ENCODE measurements at regions not wholly inside any gene's neighbourhood (a gene's known extent, or its start where the extent isn't known, plus 50 kb on each side); places are given as distances from the start of the nearest gene placed in this dataset.

DNA sequence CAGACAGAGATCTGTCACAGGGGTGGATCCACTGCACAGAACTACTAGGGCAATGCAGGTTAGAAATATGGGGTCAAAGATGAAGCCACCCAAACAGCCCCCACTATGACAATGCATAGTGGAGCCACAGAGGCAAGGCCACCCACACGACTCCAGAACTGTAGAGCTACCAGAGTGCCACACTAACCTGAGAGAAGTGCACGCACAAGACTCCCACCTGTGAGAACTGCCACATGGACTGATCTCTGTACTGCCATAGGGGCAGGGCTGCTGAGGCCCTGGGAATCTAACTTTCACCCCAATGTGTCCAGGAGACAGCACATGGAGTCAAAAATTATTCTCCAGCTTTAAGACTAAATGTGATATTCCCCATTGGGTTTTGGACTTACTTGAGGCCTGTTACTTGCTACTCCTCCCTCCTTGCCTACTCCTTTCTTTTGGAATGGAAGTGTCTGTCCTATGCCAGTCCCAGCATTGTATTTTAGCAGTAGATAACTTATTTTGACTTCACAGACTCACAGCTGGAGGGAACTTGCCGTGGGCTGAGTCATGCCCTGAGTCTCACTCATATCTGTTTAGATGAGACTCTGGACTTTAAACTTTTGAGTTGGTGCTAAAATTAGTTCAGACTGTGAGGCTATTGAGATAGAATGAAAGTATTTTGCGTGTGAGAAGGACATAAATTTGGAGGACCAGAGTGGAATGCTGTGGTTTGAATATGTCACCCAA lies 853.3 kb downstream of the MAT2B start:
- DNase-seq, result no peak

DNA sequence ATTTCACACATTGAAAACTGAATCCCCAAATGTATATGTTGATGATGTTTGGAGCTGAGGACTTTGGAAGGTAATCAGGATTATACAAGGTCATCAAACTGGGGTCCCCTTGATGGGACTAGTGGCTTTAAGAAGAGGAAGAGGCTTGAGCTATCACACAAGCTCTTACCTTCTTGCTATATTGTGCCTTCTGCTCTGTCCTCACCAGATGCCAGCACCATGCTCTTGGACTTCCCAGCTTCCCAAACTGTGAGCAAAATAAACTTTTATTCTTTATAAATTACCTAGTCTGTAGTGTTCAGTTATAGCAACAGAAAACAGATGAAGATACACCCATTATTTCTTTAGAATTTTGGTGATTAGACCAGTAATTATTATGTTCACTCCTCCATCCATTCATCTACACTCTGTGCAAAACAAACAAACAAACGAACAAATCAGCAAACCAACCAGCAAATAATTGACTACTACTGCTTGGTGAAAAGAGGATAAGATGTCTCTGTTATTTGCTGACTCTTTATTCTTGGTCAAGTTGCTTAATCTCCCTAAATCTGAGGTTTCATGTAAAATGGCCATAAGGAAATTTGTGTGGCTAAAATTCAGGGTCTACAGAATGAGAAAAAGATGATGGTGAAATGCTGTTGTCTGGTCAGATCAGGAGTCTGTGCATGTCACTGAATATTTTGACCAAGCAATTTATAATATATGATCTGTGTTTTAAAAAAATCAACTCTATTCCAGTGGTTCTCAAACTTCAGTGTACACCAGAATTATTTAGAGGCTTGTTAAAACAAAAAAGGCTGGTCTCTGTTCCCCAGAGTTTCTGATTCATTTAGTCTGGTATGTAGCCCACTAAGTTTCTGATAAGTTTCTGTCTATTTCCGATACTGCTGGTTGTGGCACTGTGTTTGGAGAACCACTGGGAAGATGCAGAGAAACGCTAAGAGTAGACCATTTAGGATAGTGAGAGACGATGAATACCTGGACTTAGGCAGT lies 854.1 kb downstream of the MAT2B start:
- DNase-seq, result no peak

DNA sequence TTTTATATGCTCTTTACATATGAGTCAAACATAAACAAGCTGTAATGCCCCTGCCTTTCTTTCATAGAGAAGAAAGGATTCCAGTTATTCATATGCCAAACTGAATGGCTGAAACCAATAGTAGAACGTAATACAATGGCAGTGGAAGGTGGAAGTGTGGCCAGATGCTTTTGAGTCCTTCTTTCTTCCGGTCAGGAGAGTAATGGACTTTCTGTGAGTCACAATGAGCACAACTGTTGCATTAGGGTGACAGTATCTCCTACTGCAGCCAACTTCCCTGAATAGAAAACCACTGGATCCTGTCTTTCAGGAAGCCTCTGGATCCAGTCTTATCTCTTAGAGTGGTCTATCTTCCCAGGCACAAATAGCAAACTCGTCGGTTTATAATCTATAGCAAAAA lies 855.2 kb downstream of the MAT2B start:
- DNase-seq, result no peak

GRCh38 chr5:164361986-164362385 lies 856.6 kb downstream of the MAT2B start:
- no peak for DNase-seq

GRCh38 chr5:164362835-164363234 lies 857.4 kb downstream of the MAT2B start:
- no peak for DNase-seq

- DNase-seq, result no peak
Measured at GRCh38 chr5:164364237-164365208, 859.1 kb downstream of the MAT2B start.

DNA sequence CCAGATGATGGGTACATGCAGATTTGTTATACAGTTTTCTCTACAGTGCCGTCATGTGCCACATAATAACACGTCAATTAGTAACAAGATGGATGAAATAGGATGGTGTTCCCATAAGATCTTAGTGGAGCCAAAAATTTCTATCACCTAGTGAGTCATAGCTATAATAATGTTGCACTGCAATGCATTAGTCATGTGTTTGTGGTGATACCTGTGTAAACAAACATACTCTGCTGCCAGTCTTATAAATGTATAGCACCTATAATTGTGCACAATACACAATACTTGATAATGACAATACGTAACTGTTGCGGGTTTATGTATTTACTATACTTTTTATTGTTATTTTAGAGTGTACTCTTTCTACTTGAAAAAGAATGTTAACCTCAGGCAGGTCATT lies 865.4 kb downstream of the MAT2B start:
- no peak for DNase-seq

DNA sequence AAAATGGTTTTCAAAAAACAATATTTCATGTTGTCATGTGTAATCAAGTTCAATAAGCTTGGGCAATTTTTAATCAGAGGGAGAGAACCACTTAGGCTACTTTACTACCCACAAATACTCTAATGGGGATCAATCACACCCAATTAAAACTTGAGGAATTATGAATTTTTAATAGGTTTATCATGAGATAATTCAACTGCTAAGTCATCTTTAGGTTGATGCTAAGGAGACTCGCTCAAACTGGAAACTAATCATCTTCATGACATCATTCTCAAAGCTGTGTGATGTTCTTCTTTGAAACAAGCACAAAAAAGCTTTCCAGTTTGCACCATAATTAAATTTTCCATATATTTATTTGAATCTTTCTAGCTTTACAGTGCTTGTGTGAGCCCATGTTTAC lies 867.5 kb downstream of the MAT2B start:
- DNase-seq, result no peak

DNA sequence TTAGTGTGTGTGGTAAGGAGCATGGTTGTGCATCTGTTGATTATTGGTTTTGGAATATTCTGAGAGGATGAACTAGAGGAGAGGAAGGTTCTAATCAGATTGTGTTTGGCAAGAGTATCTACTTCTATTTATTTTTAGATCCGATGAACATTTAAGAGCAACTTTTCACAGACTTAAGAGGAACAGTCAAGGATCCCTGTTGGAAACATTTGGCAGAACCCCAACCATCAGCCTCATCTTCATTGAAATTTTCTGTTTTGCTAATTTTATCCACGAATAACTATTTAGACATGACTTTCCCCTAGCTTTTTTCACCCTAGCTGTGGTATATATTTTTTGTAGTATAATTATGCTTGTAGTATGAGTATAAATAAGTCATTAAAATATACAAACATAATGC lies 868.5 kb downstream of the MAT2B start:
- no peak for DNase-seq

GRCh38 chr5:164375051-164375450 lies 869.6 kb downstream of the MAT2B start:
- no peak for DNase-seq

DNA sequence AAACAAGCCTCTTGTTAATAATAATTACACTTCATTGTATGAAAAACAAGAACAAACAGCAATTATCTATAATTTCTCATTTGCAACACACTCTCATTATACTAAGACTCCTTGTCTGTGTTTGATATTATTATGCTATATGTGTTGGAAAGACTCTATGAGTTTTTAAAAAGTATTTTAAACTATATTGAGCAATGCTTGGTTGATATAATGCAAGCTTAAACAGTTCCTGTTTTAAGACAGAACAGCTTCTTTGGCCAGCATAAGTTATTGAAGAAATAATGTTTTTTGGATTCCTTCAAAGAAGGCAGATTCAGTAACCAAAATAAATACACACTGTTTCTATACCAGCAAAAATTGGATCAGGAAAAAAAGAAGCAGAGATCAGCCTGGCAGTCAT lies 871.4 kb downstream of the MAT2B start:
- DNase-seq, result no peak

DNA sequence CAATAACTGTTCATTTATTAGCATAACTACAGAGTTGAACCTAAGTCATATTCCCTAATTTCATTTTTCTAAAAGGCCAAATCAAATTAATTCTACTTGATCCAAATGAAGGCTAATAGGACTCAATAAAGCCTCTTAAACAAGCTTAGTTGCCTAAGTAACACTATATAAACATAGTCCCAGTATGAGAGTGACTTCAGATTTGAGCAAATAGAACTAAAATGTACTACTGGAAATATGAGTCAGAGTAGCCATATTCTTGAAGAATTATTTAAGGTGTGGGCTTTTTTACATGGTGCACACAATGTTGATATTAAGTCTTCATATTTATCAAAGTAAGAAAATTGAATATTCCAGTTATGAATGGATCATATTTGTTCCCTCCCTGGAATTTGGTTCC lies 872.3 kb downstream of the MAT2B start:
- DNase-seq, result no peak

DNA sequence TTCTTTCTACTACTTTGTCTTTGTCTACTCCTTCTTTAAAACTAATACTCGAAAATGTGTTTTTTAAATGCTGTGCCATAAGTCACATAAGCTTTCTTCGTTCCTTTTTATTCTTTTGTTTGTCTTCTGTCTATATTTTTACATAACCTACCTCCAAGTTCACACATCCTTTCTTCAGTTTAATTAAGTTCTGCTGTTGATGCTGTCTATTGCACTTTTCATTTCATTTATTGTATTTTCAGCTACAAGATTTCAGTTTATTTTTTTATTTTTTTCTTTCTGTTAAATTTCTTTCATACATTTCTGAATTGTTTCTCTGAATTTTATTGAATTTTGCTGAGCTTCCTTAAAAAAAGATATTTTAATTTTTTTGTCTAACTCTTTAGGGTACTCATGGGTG lies 878.2 kb downstream of the MAT2B start:
- DNase-seq, result no peak

GRCh38 chr5:164392531-164392930 lies 887.1 kb downstream of the MAT2B start:
- no peak for DNase-seq

DNA sequence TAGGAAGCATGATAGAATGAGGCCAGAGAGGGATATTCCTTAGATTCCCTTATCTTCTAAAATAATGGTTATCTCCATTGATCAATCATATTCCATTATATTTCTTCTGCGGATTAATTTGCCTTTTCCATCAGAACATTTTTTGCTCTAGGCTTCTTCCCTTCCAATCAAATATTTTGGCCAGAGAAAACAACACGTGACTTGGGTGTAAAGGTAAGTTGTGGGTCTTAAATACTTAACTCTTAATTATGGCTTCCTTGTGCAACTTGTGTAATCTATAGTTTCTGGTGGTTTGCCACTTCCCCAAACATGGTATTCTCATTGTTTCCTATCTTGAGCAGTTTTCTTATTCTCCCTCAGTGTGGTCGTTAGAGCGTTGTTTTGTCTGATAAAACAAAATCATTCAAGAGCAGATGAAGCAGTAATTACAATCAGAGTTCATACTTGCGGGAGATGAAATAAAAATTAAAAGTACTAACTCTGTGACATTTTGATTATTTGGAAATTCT lies 889.3 kb downstream of the MAT2B start:
- DNase-seq, result no peak

DNA sequence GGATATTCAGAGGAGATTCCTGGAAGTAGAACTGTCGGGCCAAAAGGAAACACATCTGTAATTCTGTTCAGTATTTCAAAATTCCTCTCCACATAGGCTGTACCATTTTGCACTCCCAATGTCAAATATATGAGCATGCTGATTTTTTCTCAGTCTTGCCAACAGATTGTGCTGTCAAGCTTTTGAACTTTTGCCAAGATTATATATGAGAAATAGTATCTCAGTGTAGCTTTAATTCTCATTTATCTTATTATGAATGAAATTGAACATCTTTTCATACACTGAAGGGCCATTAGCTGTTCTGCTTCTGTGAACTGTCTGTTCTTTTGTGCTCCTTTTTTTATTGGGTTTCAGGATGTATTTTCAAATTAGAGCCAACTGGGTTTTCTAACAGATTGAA lies 907.1 kb downstream of the MAT2B start:
- DNase-seq, result no peak

DNA sequence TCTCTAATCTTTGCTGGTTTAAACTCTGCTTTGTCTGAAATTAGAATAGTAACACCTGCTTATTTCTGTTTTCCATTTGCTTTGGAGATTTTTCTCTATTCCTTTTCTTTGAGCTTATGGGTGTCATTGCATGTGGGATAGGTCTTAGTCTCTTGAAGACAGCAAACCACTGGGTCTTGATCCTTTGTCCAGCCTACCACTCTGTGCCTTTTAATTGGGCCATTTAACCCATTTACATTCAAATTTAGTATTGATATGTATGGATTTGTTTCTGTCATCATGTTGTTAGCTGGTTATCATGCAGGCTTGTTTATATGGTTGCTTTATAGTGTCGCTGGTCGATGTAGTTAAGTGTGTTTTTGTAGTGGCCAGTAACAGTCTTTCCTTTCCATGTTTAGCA lies 914.7 kb downstream of the MAT2B start:
- no peak for DNase-seq

DNA sequence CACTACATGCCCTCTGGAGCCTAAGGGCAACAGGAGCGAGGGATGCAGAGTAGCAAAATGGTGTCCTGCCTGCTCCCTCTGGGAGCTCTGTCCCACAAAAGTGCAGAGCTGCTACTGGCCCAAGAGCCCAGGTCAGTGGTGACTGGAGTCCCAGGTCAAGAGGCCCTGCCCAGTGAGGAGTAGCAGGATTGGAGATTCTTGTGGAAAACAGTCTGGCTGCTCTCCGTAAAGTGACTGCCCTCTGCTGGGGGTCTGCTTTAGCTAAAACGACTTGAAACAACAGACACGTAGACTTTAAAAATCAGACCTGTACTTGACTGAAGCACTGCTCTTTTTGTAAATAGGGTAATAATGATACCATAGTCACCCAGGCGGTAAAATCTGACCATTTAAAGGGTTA lies 917.0 kb downstream of the MAT2B start:
- DNase-seq, result no peak

GRCh38 chr5:164431634-164432304 lies 926.4 kb downstream of the MAT2B start:
- no peak for DNase-seq

DNA sequence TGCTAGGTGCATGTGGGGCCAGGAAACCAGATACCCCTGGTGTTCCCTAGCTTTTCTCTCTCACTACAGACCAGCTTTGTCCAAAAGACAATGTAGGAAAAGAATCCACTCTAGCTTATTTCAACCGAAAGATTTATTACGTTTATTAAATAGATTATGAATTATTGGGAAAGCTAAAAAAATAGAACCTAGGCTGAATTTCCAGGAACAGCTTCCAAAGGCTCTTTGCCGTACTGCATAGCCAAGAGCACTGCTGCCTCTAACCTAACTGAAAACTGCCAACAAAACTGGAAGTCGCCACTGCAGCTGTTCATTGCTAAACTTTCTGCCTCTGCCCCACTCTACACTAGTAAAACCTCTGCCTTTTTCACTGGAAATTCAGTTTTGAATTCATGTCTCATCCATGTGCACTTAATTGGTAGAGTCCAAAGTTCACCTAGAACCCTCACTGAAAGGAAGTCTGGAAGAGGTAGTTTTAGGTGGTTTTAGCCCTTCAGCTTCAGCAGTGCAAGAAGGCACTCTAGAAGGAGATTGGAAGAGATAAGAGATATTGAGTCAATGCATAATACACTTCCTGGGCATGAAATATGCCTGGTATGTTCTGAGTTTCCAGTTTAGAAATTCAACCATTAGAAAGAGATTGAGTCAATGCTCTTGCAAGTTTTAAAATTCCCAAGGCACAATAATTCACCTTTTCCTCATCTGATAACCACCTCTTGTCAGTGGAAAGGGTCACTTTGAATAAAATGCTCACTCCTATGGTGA lies 927.9 kb downstream of the MAT2B start:
- no peak for DNase-seq

- DNase-seq, result no peak
Measured at GRCh38 chr5:164435576-164435975, 930.2 kb downstream of the MAT2B start.
